GM04503 (cell line): ENCODE measurements at regions not wholly inside any gene's neighbourhood (a gene's known extent, or its start where the extent isn't known, plus 50 kb on each side); places are given as distances from the start of the nearest gene placed in this dataset.

Experiments
- DNase-seq: peaks from one replicate; pipeline ENCODE4 v3.0.0-alpha.2; 2012; ENCODE audit warnings: low read depth

- peak; percentile 71 for DNase-seq
Observed at GRCh38 chr18:25646971-25647370, 295.0 kb upstream of the ZNF521 start.

GRCh38 chr18:25639596-25639995, 287.6 kb upstream of the ZNF521 start:
- no peak for DNase-seq

GRCh38 chr18:25633563-25633962, 281.6 kb upstream of the ZNF521 start:
- no peak for DNase-seq

- no peak for DNase-seq
Observed at GRCh38 chr18:25630682-25631081, 278.7 kb upstream of the ZNF521 start.

GRCh38 chr18:25621682-25622081, 269.7 kb upstream of the ZNF521 start:
- no peak for DNase-seq

GRCh38 chr18:25621144-25621543, 269.2 kb upstream of the ZNF521 start:
- DNase-seq = no peak

GRCh38 chr18:25614168-25614567, 262.2 kb upstream of the ZNF521 start:
- no peak for DNase-seq

GRCh38 chr18:25612466-25612865, 260.5 kb upstream of the ZNF521 start:
- DNase-seq = no peak

- DNase-seq = no peak
Observed at GRCh38 chr18:25608091-25608490, 256.1 kb upstream of the ZNF521 start.

GRCh38 chr18:25604894-25605597, 253.1 kb upstream of the ZNF521 start:
- DNase-seq = no peak

GRCh38 chr18:25604196-25604893, 252.4 kb upstream of the ZNF521 start:
- no peak for DNase-seq

- no peak for DNase-seq
Observed at GRCh38 chr18:25599443-25599842, 247.5 kb upstream of the ZNF521 start.

GRCh38 chr18:25597476-25597875, 245.5 kb upstream of the ZNF521 start:
- no peak for DNase-seq

GRCh38 chr18:25595274-25596060, 243.5 kb upstream of the ZNF521 start:
- DNase-seq = no peak

GRCh38 chr18:25594351-25594750, 242.4 kb upstream of the ZNF521 start:
- no peak for DNase-seq

- DNase-seq = no peak
Observed at GRCh38 chr18:25592804-25593360, 240.9 kb upstream of the ZNF521 start.

- DNase-seq = no peak
Observed at GRCh38 chr18:25590456-25590855, 238.5 kb upstream of the ZNF521 start.

- no peak for DNase-seq
Observed at GRCh38 chr18:25587545-25587944, 235.6 kb upstream of the ZNF521 start.

- DNase-seq = no peak
Observed at GRCh38 chr18:25568986-25569385, 217.0 kb upstream of the ZNF521 start.

- DNase-seq = no peak
Observed at GRCh38 chr18:25563816-25564683, 212.1 kb upstream of the ZNF521 start.

- DNase-seq = no peak
Observed at GRCh38 chr18:25563346-25563745, 211.4 kb upstream of the ZNF521 start.

- DNase-seq = peak; percentile 0
Observed at GRCh38 chr18:25561918-25562317, 210.0 kb upstream of the ZNF521 start.
